ENCODE measurements at regions not wholly inside any gene's neighbourhood (a gene's known extent, or its start where the extent isn't known, plus 50 kb on each side); places are given as distances from the start of the nearest gene placed in this dataset.

GRCh38 chr2:80887841-80888378, 583.4 kb upstream of the LRRTM1 start:
- in situ Hi-C loops (cut with MboI) = no loop called here
- intact Hi-C loops (cut with micrococcal nuclease; ENCODE audit: unreplicated experiment) = no loop called here
- BruUV-seq (replicated peaks) = no TSS peak
- Histone ChIP-seq H4K20me1 (ENCODE audit: control insufficient read depth, insufficient read depth) (no peaks in the 10 kb centered on the region), H3K9me3 (replicated peaks; ENCODE audit: control insufficient read depth, insufficient read depth, low read length) (no peaks in the 10 kb centered on the region), H3K9ac (ENCODE audit: control insufficient read depth, insufficient read depth, low read length) (no peak overlapping the region), H3K4me2 (ENCODE audit: control insufficient read depth, insufficient read depth) (no peak overlapping the region), H3K4me1 (ENCODE audit: control insufficient read depth, insufficient read depth, low read length) (no peaks in the 10 kb centered on the region), H3K36me3 (ENCODE audit: control insufficient read depth in 2 of 2, insufficient read depth in 2 of 2, low read length in 1 of 2) (no peaks in the 10 kb centered on the region), H3K27me3 (replicated peaks in 1 of 2; ENCODE audit: control insufficient read depth in 2 of 2, insufficient read depth in 2 of 2, low read length in 1 of 2) (no peaks in the 10 kb centered on the region), H3K4me3 (no peak overlapping the region), H3K27ac (ENCODE audit: control insufficient read depth, insufficient read depth) (no peak overlapping the region), H3K79me2 (ENCODE audit: control insufficient read depth, insufficient read depth, low read length) (no peaks in the 10 kb centered on the region), H2AFZ (ENCODE audit: control insufficient read depth, low read depth, low read length) (no peak overlapping the region)
- no peak for DNase-seq (ENCODE audit: low read depth, low spot score)
- FAIRE-seq = no peak
- no peak for ATAC-seq
- no peak for TF ChIP-seq MYB (IDR thresholded peaks at IDR 0.05; ENCODE audit: borderline replicate concordance, low read depth, low read length)
- TF ChIP-seq GABPA (IDR thresholded peaks at IDR 0.05; ENCODE audit: low read depth) = no peak
- no peak for TF ChIP-seq E2F8 (IDR thresholded peaks at IDR 0.05; ENCODE audit: low read depth, partially characterized antibody)
- CTCF ChIA-PET = no interaction called here
- RAD21 ChIA-PET (ENCODE audit: unreplicated experiment) = no interaction called here
- WGBS (ENCODE audit: insufficient coverage, insufficient replicate concordance, low lambda C conversion rate, missing lambda C conversion rate) = 3% methylated on average over 2 of the region's 2 CpGs
- SMC1A ChIA-PET (ENCODE audit: uncharacterized antibody, unreplicated experiment) = no interaction called here
- POLR2A ChIA-PET = no interaction called here

- intact Hi-C loops (cut with micrococcal nuclease; ENCODE audit: unreplicated experiment) (no loop called here), in situ Hi-C loops (cut with MboI) (no loop called here)
- FAIRE-seq (no peak), ATAC-seq (no peak), DNase-seq (ENCODE audit: low read depth, low spot score) (no peak)
- RAD21 ChIA-PET (ENCODE audit: unreplicated experiment) = no interaction called here
- POLR2A ChIA-PET = no interaction called here
- H3K4me3 ChIP-seq = no peak overlapping the region
- no peaks in the 10 kb centered on the region for H3K4me1 ChIP-seq (ENCODE audit: control insufficient read depth, insufficient read depth, low read length)
- H3K9me3 ChIP-seq (replicated peaks; ENCODE audit: control insufficient read depth, insufficient read depth, low read length) = no peaks in the 10 kb centered on the region
- no peaks in the 10 kb centered on the region for H3K27me3 ChIP-seq (replicated peaks in 1 of 2; ENCODE audit: control insufficient read depth in 2 of 2, insufficient read depth in 2 of 2, low read length in 1 of 2)
- WGBS (ENCODE audit: insufficient coverage, insufficient replicate concordance, low lambda C conversion rate, missing lambda C conversion rate) = 67% methylated on average over 2 of the region's 2 CpGs
- no peak overlapping the region for H3K4me2 ChIP-seq (ENCODE audit: control insufficient read depth, insufficient read depth)
- SMC1A ChIA-PET (ENCODE audit: uncharacterized antibody, unreplicated experiment) = no interaction called here
- no peak overlapping the region for H3K9ac ChIP-seq (ENCODE audit: control insufficient read depth, insufficient read depth, low read length)
- CTCF ChIA-PET = no interaction called here
- BruUV-seq (replicated peaks) = no TSS peak
- no peaks in the 10 kb centered on the region for H3K79me2 ChIP-seq (ENCODE audit: control insufficient read depth, insufficient read depth, low read length)
- no peak overlapping the region for H2AFZ ChIP-seq (ENCODE audit: control insufficient read depth, low read depth, low read length)
- H3K36me3 ChIP-seq (ENCODE audit: control insufficient read depth in 2 of 2, insufficient read depth in 2 of 2, low read length in 1 of 2) = no peaks in the 10 kb centered on the region
- H4K20me1 ChIP-seq (ENCODE audit: control insufficient read depth, insufficient read depth) = no peaks in the 10 kb centered on the region
- no peak overlapping the region for H3K27ac ChIP-seq (ENCODE audit: control insufficient read depth, insufficient read depth)
- TF ChIP-seq WRNIP1 (IDR thresholded peaks at IDR 0.05; ENCODE audit: borderline replicate concordance, low read depth, low read length) (no peak), ZBED1 (IDR thresholded peaks at IDR 0.05; ENCODE audit: borderline replicate concordance) (no peak), TCF3 (IDR thresholded peaks at IDR 0.05; ENCODE audit: borderline replicate concordance, insufficient read depth, low read depth, low read length) (no peak), CREB1 (IDR thresholded peaks at IDR 0.05; ENCODE audit: low read depth) (no peak), GATAD2B (conservative IDR thresholded peaks at IDR 0.05; ENCODE audit: low read depth) (no peak), HDAC2 (IDR thresholded peaks at IDR 0.05) (no peak), MLLT1 (IDR thresholded peaks at IDR 0.05) (no peak), CBX3 (IDR thresholded peaks at IDR 0.05; ENCODE audit: borderline replicate concordance, low read depth) (no peak), STAT3 (IDR thresholded peaks at IDR 0.05; ENCODE audit: low read depth, low read length) (no peak), NBN (IDR thresholded peaks at IDR 0.05) (no peak), RELB (IDR thresholded peaks at IDR 0.05; ENCODE audit: low read depth) (no peak), POLR2A (IDR thresholded peaks at IDR 0.05; ENCODE audit: low read depth, low read length) (no peak)
Measured at GRCh38 chr2:80874374-80874773, 569.8 kb upstream of the LRRTM1 start.
